HL-60 (cell line): ENCODE measurements at regions not wholly inside any gene's neighbourhood (a gene's known extent, or its start where the extent isn't known, plus 50 kb on each side); places are given as distances from the start of the nearest gene placed in this dataset.
A peak's percentile ranks its signal among the peaks of the same experiment; 100 is the strongest.

ENCODE experiments used
- DNase-seq, 2 experiments: peaks; one replicate each; pipeline ENCODE4 v3.0.0-alpha.2; 2010 to 2020; ENCODE audit warnings: low read depth in 1 of 2, low spot score in 1 of 2
- H3K27ac ChIP-seq: fragments of 250-450 bp; sonication (Bioruptor Pico); replicated peaks from 2 replicates; pipeline ENCODE4 v1.5.1; 2020; ENCODE audit warnings: mild to moderate bottlenecking, moderate library complexity
- H3K27me3 ChIP-seq: fragments of 250-450 bp; sonication (Bioruptor Pico); 2 replicates; pipeline ENCODE4 v1.5.1; 2021; ENCODE audit warnings: mild to moderate bottlenecking, moderate library complexity; ENCODE audit not compliant: insufficient read depth, poor library complexity, severe bottlenecking
- H3K4me3 ChIP-seq: replicated peaks from 2 replicates; pipeline ENCODE4 v1.5.1; 2011; ENCODE audit warnings: mild to moderate bottlenecking, control low read depth, low read length; ENCODE audit not compliant: insufficient read depth
- GABPA ChIP-seq: IDR thresholded peaks from 2 replicates; pipeline ENCODE4 v1.6.1; 2012; ENCODE audit warnings: low read depth
- POLR2AphosphoS5 ChIP-seq: IDR thresholded peaks from 2 replicates; pipeline ENCODE4 v1.6.1; 2012; ENCODE audit warnings: low read depth
- SPI1 ChIP-seq: IDR thresholded peaks from 2 replicates; pipeline ENCODE4 v1.6.1; 2012; ENCODE audit warnings: low read depth, mild to moderate bottlenecking, borderline replicate concordance
- TF ChIP-seq, protein P1 (sequence below): IDR thresholded peaks from 2 replicates; pipeline ENCODE4 v1.6.1; 2012; ENCODE audit warnings: low read depth; ENCODE audit not compliant: insufficient replicate concordance
- TF ChIP-seq, protein P2 (sequence below): IDR thresholded peaks from one replicate; pipeline ENCODE4 v1.5.1; 2011; ENCODE audit warnings: low read length, control low read depth, inconsistent platforms; ENCODE audit not compliant: insufficient read depth

- no peak for DNase-seq
- no peak for TF ChIP-seq SPI1
- Histone ChIP-seq H3K4me3 (no peak overlapping the region), H3K27me3 (no peaks in the 10 kb centered on the region), H3K27ac (no peak overlapping the region)
Observed at GRCh38 chr4:184295206-184295605, 77.5 kb upstream of the ENPP6 start.

DNA sequence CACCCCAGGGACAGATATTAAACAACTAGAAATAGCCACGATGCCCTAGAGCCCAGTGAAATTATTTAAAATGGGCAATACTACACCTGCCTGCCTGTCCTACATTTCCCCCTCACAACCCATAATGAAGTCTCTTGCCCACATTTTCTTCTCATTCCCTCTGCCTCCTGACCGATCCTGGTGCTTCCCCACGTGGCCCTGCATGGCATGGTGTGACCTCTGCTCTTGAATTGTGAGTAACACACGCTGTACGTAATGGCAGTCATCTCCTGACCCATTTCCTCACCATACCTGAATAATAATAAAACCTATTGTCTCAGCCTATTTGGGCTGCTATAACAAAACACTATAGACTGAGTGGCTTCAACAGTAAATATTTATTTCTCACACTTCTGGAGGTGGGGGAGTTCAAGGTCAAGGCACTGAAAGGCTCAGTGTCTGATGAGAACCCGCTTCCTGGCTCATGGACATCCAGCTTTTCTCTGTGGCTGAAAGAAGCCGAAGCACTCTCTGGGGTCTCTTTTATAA lies 77.0 kb upstream of the ENPP6 start:
- TF ChIP-seq, protein P1, sequence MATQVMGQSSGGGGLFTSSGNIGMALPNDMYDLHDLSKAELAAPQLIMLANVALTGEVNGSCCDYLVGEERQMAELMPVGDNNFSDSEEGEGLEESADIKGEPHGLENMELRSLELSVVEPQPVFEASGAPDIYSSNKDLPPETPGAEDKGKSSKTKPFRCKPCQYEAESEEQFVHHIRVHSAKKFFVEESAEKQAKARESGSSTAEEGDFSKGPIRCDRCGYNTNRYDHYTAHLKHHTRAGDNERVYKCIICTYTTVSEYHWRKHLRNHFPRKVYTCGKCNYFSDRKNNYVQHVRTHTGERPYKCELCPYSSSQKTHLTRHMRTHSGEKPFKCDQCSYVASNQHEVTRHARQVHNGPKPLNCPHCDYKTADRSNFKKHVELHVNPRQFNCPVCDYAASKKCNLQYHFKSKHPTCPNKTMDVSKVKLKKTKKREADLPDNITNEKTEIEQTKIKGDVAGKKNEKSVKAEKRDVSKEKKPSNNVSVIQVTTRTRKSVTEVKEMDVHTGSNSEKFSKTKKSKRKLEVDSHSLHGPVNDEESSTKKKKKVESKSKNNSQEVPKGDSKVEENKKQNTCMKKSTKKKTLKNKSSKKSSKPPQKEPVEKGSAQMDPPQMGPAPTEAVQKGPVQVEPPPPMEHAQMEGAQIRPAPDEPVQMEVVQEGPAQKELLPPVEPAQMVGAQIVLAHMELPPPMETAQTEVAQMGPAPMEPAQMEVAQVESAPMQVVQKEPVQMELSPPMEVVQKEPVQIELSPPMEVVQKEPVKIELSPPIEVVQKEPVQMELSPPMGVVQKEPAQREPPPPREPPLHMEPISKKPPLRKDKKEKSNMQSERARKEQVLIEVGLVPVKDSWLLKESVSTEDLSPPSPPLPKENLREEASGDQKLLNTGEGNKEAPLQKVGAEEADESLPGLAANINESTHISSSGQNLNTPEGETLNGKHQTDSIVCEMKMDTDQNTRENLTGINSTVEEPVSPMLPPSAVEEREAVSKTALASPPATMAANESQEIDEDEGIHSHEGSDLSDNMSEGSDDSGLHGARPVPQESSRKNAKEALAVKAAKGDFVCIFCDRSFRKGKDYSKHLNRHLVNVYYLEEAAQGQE, result no peak
- TF ChIP-seq GABPA, result no peak
- no peak for TF ChIP-seq SPI1
- no peak for TF ChIP-seq POLR2AphosphoS5
- TF ChIP-seq, protein P2, sequence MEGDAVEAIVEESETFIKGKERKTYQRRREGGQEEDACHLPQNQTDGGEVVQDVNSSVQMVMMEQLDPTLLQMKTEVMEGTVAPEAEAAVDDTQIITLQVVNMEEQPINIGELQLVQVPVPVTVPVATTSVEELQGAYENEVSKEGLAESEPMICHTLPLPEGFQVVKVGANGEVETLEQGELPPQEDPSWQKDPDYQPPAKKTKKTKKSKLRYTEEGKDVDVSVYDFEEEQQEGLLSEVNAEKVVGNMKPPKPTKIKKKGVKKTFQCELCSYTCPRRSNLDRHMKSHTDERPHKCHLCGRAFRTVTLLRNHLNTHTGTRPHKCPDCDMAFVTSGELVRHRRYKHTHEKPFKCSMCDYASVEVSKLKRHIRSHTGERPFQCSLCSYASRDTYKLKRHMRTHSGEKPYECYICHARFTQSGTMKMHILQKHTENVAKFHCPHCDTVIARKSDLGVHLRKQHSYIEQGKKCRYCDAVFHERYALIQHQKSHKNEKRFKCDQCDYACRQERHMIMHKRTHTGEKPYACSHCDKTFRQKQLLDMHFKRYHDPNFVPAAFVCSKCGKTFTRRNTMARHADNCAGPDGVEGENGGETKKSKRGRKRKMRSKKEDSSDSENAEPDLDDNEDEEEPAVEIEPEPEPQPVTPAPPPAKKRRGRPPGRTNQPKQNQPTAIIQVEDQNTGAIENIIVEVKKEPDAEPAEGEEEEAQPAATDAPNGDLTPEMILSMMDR, result no peak

DNA sequence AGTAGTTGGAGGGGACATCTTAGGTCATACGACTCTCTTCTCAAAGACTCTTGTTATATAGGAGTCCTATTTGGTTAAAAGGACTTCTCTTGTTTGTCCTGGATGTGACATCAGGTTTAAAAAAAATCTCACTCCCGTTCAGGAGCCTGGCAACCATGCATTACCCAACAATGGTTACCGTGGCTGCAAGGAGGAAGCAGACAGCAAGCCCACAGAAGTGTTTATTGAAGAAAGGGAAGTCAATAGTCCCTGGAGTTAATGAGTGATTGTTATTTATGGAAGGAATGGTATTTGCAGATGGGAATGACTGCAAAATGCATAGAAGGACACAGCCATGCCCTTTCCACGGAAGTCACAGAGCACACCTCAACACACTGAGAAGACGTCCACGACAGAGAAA lies 75.9 kb upstream of the ENPP6 start:
- TF ChIP-seq, protein P2, result no peak
- TF ChIP-seq SPI1, result peak; percentile 84; the same call in 1 of the 2 replicates
- peak; percentile 65 to 90 for DNase-seq
- Histone ChIP-seq H3K4me3 (no peak overlapping the region), H3K27me3 (no peaks in the 10 kb centered on the region), H3K27ac (peak overlapping the region; percentile 47)

More for the DNA sequence above, 77.0 kb upstream of the ENPP6 start:
- no peak overlapping the region for H3K4me3 ChIP-seq
- H3K27me3 ChIP-seq, result no peaks in the 10 kb centered on the region
- no peak for DNase-seq
- no peak overlapping the region for H3K27ac ChIP-seq

- no peak for DNase-seq
- no peaks in the 10 kb centered on the region for H3K27me3 ChIP-seq
- H3K4me3 ChIP-seq, result no peak overlapping the region
- no peak for TF ChIP-seq POLR2AphosphoS5
- TF ChIP-seq SPI1, result no peak
- TF ChIP-seq, protein P1, result no peak
- TF ChIP-seq, protein P2, result no peak
- no peak for TF ChIP-seq GABPA
- peak overlapping the region; percentile 28 for H3K27ac ChIP-seq
Observed at GRCh38 chr4:184292877-184293276, 75.2 kb upstream of the ENPP6 start.
